ENCODE measurements at regions not wholly inside any gene's neighbourhood (a gene's known extent, or its start where the extent isn't known, plus 50 kb on each side); places are given as distances from the start of the nearest gene placed in this dataset.

GRCh38 chr11:79762279-79762921, 321.6 kb upstream of the TENM4 start:
- no peak overlapping the region for H3K4me3 ChIP-seq
- no peak for TF ChIP-seq CTCF (IDR thresholded peaks at IDR 0.05)
- no peak overlapping the region for H3K27ac ChIP-seq
- no peak for DNase-seq (ENCODE audit: low spot score)

GRCh38 chr11:79758325-79758724, 317.5 kb upstream of the TENM4 start:
- TF ChIP-seq CTCF (IDR thresholded peaks at IDR 0.05): no peak
- no peak for DNase-seq (ENCODE audit: low spot score)
- H3K27ac ChIP-seq: no peak overlapping the region
- no peak overlapping the region for H3K4me3 ChIP-seq

GRCh38 chr11:79747406-79747805, 306.6 kb upstream of the TENM4 start:
- no peak for DNase-seq (ENCODE audit: low spot score)
- TF ChIP-seq CTCF (IDR thresholded peaks at IDR 0.05): no peak
- H3K27ac ChIP-seq: no peak overlapping the region
- no peak overlapping the region for H3K4me3 ChIP-seq

GRCh38 chr11:79744941-79745340, 304.1 kb upstream of the TENM4 start:
- DNase-seq (ENCODE audit: low spot score): no peak
- TF ChIP-seq CTCF (IDR thresholded peaks at IDR 0.05): no peak

GRCh38 chr11:79742176-79742575, 301.3 kb upstream of the TENM4 start:
- Histone ChIP-seq H3K4me3 (no peak overlapping the region), H3K27ac (no peak overlapping the region)
- TF ChIP-seq CTCF (IDR thresholded peaks at IDR 0.05): no peak
- DNase-seq (ENCODE audit: low spot score): no peak

More at GRCh38 chr11:79744941-79745340, 304.1 kb upstream of the TENM4 start:
- H3K27ac ChIP-seq: no peak overlapping the region
- H3K4me3 ChIP-seq: no peak overlapping the region

GRCh38 chr11:79739591-79739990, 298.8 kb upstream of the TENM4 start:
- Histone ChIP-seq H3K4me3 (no peak overlapping the region), H3K27ac (no peak overlapping the region)
- DNase-seq (ENCODE audit: low spot score): no peak
- no peak for TF ChIP-seq CTCF (IDR thresholded peaks at IDR 0.05)

- no peak overlapping the region for H3K4me3 ChIP-seq
- no peak overlapping the region for H3K27ac ChIP-seq
- TF ChIP-seq CTCF (IDR thresholded peaks at IDR 0.05): no peak
- no peak for DNase-seq (ENCODE audit: low spot score)
Observed at GRCh38 chr11:79727221-79727620, 286.4 kb upstream of the TENM4 start.

Measured in coronary artery (tissue), 2 donors.